ENCODE measurements at regions not wholly inside any gene's neighbourhood (a gene's known extent, or its start where the extent isn't known, plus 50 kb on each side); places are given as distances from the start of the nearest gene placed in this dataset.

GRCh38 chr10:121182219-121182618, 331.1 kb downstream of the WDR11 start:
- TF ChIP-seq HDGF (IDR thresholded peaks at IDR 0.05; ENCODE audit: borderline replicate concordance) = no peak
- TF ChIP-seq ELF4 (IDR thresholded peaks at IDR 0.05) = no peak

Data from HEK293T (cell line).